ENCODE measurements at regions not wholly inside any gene's neighbourhood (a gene's known extent, or its start where the extent isn't known, plus 50 kb on each side); places are given as distances from the start of the nearest gene placed in this dataset.

DNA sequence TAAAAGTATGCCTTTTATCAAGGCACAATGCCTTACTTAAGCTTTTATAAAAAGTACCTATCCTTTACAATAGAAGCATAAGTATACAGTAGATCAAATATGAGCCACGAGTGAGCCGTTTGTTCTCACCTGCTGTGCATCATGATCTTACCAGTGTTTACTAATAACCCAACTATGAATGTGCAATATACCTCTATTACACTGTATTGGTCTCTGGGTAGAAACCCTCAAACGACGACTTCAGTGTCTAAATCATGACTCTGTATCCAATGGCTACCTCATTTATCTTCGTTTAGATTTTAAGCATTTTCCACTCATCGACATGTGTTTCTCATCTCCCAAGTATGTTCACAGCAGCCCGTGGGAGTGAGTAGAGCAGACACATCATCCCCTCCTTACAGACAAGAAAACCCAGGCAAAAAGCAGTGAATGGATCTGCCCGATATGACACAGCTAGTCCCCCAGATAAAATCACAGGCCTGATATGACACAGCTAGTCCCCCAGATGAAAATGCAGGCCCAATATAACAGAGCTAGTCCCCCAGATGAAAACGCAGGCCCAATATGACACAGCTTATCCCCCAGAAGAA is 279.8 kb downstream of the TNS1 start:
- DNase-seq (ENCODE audit: low spot score), result no peak

- no peak for DNase-seq (ENCODE audit: low spot score)
Measured at GRCh38 chr2:217717646-217718045, 285.1 kb downstream of the TNS1 start.

- DNase-seq (ENCODE audit: low spot score), result no peak
Measured at GRCh38 chr2:217715484-217715883, 287.3 kb downstream of the TNS1 start.

GRCh38 chr2:217714287-217714751 is 288.5 kb downstream of the TNS1 start:
- no peak for DNase-seq (ENCODE audit: low spot score)

DNA sequence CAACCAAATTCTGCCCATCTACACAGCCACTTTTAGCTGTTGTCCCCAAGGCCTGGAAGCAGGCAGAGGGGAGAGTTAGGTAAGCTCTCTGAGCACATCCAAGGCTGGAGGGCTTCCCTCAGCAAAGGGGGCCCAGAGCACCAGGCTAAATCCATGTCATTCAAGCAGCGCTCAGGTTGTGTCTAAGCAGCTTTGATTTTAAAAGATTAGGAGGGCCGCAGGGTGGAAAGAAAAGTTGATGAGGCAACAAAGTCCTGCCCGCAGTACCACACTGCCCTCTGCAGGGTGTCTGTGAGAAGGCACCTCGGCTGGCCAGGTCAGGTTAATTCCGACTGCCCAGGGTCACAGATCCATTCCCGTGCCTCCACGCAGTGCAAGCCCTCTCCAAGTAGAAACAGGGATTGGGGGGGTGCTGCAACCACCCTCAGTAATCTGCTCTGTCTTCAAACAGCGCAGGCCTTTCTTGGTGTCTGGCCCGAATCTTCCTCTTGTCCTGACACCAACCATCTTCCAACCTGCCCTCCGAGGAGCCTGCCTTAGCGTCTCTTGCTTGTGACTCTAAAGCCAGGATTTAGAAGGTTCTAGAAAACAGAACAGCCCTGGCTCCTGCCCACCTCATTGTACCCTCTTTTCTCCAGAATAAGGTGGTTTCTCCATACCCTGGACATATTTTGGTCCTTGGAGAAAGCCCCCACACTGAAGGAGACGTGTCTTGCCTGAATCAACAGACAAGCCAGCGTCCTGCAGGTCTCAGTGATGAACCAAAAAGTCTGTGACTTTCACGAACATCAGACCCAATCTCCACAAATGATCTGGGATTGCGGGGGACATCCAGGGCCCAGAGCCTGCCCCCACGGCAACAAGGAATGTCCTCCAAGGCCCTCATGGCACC is 289.2 kb downstream of the TNS1 start:
- peak; percentile 62 for DNase-seq (ENCODE audit: low spot score)

GRCh38 chr2:217712431-217712830 is 290.4 kb downstream of the TNS1 start:
- DNase-seq (ENCODE audit: low spot score), result no peak

GRCh38 chr2:217711188-217711587 is 291.6 kb downstream of the TNS1 start:
- DNase-seq (ENCODE audit: low spot score), result no peak

DNA sequence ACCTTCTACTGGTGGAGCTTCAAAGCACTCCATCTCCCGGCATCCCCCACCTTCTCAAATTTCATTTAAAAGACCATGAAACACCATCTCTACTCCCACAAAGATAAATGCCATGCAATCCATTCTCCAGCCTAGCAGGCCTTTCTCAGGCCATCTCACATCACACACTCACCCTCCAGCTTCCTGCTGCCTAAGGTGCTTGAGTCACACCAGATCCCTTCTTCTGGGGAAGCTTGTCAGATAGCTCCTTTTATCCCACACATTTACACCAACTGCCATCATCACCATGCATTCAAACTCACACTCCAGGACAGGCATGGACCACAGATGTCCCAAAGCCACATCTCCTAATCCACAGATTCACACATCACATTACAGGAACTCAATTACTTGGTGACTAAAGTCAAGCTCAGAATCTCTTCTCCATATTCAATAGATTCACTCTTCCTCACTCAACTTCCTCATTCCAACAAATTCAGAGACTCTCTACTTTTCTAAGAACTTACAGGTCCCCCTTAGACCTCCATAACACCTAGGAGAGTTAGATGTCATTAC is 292.5 kb downstream of the TNS1 start:
- DNase-seq (ENCODE audit: low spot score), result no peak

GRCh38 chr2:217709478-217710210 is 293.2 kb downstream of the TNS1 start:
- no peak for DNase-seq (ENCODE audit: low spot score)

- no peak for DNase-seq (ENCODE audit: low spot score)
Measured at GRCh38 chr2:217707131-217707611, 295.6 kb downstream of the TNS1 start.

DNA sequence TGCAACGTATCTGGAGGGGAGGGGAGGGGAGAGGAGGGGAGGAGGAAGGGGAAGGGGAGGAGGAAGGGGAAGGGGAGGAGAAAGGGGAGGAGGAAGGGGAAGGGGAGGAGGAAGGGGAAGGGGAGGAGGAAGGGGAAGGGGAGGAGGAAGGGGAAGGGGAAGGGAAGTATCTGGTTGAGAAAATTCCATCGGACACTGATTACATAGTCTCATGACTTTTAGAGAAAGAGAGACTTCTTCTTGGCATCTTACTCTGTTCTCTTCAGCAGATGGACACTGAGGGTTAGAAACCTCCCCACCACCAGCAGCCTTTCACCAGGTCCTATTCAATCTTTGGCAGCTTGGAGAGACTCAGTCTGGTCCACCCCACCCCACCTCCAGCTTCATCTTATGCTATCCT is 296.3 kb downstream of the TNS1 start:
- DNase-seq (ENCODE audit: low spot score), result no peak

- DNase-seq (ENCODE audit: low spot score), result no peak
Measured at GRCh38 chr2:217706095-217706494, 296.7 kb downstream of the TNS1 start.

DNA sequence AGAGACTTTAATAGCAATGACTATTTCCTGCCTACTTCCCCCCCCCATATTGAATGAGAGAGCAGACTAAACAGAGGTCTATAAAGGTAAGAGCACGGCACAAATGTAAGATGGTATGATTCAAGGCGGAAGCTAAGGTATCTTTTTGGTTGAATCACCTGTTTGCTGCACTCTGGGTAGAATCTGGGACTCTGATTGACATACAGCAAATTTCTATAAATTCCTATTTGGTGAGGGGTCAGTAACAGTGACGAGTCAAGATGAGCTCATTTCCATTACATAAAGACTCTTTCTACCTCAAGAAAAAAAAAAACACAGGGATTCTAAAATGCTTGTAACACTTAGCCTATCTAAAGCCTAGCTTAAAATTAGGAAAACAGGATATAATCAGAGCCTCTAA is 297.3 kb downstream of the TNS1 start:
- DNase-seq (ENCODE audit: low spot score), result no peak

DNA sequence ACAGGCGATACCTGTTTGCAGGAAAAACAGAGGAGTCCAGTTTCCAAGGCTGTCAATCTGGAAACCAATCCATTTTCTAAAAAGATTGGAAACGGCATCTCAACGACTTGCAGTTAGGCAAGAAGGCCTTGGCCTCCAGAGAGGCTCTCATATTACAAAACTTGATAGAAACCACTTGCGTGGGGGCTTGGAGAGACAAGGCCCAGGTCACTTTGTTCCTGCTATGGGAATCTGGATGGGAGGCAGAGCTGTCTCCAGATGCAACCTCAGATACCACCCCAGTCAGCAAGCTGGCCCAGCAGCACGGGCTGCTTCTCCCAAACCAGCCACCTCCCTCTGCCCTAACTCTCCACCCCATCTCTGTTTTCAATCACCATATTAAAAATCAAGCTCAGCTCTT is 298.8 kb downstream of the TNS1 start:
- DNase-seq (ENCODE audit: low spot score), result no peak

DNA sequence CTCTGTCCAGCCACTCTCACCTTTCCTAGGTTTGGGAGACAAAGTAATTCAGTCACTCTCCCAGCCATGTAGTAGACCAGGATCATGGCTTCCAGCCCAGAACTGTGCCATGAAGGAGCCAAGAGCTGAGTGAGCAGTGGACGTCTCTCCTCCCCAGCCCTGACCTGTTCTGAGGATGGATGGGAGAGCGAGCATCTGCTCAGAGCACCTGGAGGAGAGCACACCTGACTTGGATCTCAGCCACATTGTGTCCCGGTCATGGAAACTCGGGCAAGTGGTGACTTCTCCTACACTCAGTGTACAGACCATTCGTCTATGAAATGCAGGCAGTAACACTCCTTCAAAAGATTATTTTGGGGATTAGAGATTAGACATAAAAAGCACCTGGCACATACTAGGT is 299.7 kb downstream of the TNS1 start:
- DNase-seq (ENCODE audit: low spot score), result no peak

DNA sequence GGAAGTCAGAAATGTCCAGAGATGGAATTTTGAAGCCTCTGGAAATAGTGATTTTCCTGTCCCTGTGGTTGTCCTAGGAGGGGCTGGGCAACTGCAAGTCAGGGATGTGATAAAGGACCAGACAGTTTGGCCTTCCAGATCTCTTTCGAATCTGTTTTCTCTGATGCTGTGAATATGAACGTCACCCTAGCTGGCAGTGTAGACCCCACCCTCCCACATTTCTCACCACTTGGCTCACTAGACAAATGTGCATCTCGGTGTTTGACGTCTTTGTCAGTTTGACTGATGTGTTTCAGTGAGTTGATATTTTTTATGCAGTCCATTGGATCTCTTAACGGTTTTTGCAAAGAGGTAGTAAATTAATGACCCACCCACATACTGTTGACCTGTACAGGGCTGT is 301.2 kb downstream of the TNS1 start:
- no peak for DNase-seq (ENCODE audit: low spot score)

GRCh38 chr2:217698691-217699090 is 304.1 kb downstream of the TNS1 start:
- DNase-seq (ENCODE audit: low spot score), result no peak

DNA sequence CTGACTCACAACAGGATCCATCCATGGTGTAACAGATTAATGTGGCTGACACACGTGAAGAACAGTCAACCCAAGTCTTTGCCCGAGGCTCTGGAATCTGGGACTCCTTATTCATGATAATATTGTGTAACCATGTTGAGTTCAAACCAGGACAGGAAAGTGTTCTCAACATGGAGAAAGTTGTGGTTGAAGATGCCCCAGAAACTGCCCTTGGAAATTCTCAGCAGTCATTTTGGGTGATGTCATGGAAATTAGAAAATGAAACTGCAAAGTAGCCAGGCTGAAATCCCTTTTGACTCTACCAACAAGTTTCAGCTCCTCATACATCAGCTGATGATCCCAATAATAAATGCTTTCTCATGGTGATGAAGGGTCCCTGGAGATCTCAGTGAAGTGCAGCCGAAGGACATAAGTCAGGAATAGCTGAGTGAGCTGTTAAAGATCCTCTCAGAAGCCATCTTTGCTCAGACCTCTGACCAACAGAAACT is 307.7 kb downstream of the TNS1 start:
- DNase-seq (ENCODE audit: low spot score), result no peak

DNA sequence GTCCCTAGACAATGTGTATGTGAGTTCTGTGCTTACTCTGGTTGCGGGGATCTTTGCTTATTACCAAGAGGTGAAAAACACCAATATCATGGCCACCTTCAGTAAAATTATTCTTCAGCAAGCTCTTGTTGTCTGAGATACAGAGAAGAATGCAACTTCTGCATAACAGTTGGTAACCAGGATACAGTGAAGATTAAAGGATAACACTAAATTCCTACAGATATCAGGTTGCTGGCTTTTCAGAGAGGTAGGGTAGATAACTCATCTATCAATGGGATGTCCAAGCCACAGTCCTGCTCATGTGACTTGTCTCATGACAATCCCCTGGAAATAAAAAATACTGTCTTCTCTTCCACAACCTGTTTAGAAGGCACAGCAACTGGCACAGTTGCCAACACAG is 308.5 kb downstream of the TNS1 start:
- DNase-seq (ENCODE audit: low spot score), result no peak

GRCh38 chr2:217693363-217693762 is 309.4 kb downstream of the TNS1 start:
- DNase-seq (ENCODE audit: low spot score), result no peak

DNA sequence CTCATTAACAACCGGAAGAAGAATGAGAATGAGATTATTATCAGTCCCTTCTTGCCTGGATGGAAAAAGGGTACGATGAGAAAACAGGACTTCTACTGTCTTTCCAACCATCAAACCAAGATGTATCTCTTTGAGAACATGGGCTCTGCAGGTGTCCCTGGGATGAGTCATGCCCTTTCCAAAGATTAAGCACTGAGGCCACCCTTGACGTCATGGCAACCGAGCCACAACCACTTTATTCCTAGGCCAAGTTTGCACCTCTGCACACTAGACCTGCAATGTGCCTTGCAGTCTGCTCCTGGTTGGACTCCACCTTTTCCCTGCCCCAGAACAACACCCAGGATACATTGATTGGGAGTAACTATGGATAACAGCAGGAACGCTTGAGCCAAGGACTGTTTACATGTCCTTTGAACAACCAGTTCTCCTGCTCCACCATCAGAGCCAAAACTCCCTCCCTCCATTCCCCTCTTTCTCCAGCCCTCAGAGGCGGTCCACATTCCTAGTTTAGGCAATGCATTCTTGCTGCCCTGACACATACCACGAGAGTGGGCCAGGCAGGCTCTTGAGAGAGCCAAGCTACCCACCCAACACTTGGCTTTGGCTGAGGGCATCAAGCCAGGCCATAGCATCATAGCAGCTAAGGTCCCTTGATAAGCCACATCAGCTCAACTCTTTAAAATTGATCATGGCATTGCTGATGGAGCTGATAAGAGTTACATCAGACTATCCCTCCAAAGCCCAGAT is 310.7 kb downstream of the TNS1 start:
- DNase-seq (ENCODE audit: low spot score), result peak; percentile 42

DNA sequence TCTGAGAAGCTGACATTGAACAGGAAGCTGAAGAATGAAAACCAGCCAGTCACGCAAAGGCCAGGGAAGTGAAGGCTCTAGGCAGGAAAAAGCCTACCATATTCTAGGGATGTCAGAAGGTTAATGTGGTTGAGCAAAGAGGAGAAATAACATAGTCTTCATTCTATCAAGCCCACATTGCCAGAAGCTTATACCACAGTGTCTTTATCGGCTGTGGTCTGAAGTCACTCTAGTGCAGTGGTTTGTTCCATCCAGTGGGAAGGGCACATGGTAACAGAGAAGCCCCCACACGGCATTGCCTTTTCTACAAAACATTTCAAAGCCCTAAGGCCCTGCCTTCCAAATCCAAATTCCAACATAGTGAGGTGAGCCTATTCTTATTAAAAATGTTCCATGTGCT is 311.3 kb downstream of the TNS1 start:
- no peak for DNase-seq (ENCODE audit: low spot score)
